IMR-90 (cell line): ENCODE measurements at regions not wholly inside any gene's neighbourhood (a gene's known extent, or its start where the extent isn't known, plus 50 kb on each side); places are given as distances from the start of the nearest gene placed in this dataset.

Experiments used
- ATAC-seq: fragments of 200-7000 bp; cut with Tn5 transposase; 2 replicates; pipeline ENCODE4 v1.9.1; 2020; ENCODE audit warnings: low read depth, mild to moderate bottlenecking, moderate library complexity
- BruUV-seq: library from RNA; stranded (reverse); fragments of 400-500 nt; replicated peaks from 2 replicates; lab custom pipeline; 2021; lab: Mats Ljungman, UMichigan
- CTCF ChIA-PET: fragments of 300-600 bp; formaldehyde crosslinking; extraction: SDS; loops from one replicate; lab custom pipeline; 2021; ENCODE audit warnings: antibody characterized with exemption; lab: Yijun Ruan, JAX
- POLR2A ChIA-PET: fragments of 300-600 bp; sonication (Branson Sonifier 250); formaldehyde crosslinking; loops from one replicate; lab custom pipeline; 2022; ENCODE audit warnings: antibody characterized with exemption; ENCODE audit not compliant: unreplicated experiment; lab: Charles Lee
- DNase-seq: peaks from one replicate; pipeline ENCODE4 v3.0.0; 2013
- H2AFZ ChIP-seq: replicated peaks from 2 replicates; pipeline ENCODE3; 2013; ENCODE audit warnings: low read length, mild to moderate bottlenecking; ENCODE audit not compliant: poor library complexity
- H2AK5ac ChIP-seq: 2 replicates; pipeline ENCODE4 v1.6.1; 2013; ENCODE audit warnings: low read depth, low read length, inconsistent platforms
- H2AK9ac ChIP-seq: replicated peaks from 2 replicates; pipeline ENCODE3; 2013; ENCODE audit warnings: mild to moderate bottlenecking, low read depth, low read length, moderate library complexity; ENCODE audit not compliant: poor library complexity
- H2BK120ac ChIP-seq: 2 replicates; pipeline ENCODE4 v1.6.1; 2013; ENCODE audit warnings: low read depth, low read length, inconsistent platforms
- H2BK15ac ChIP-seq: 3 replicates; pipeline ENCODE4 v1.6.1; 2013; ENCODE audit warnings: low read depth, low read length, inconsistent platforms
- H2BK20ac ChIP-seq: 2 replicates; pipeline ENCODE4 v1.6.1; 2013; ENCODE audit warnings: low read depth, mild to moderate bottlenecking, inconsistent platforms, low read length, moderate library complexity
- H2BK5ac ChIP-seq: 2 replicates; pipeline ENCODE4 v1.6.1; 2013; ENCODE audit warnings: mild to moderate bottlenecking, low read depth, low read length, inconsistent platforms; ENCODE audit not compliant: poor library complexity, severe bottlenecking
- H3K14ac ChIP-seq: replicated peaks from 2 replicates; pipeline ENCODE4 v1.6.1; 2013; ENCODE audit warnings: low read depth, low read length, inconsistent platforms
- H3K18ac ChIP-seq: 2 replicates; pipeline ENCODE4 v1.6.1; 2013; ENCODE audit warnings: low read depth, low read length, control low read depth
- H3K23ac ChIP-seq: 2 replicates; pipeline ENCODE4 v1.6.1; 2013; ENCODE audit warnings: low read depth, low read length, inconsistent platforms
- H3K27ac ChIP-seq: 2 replicates; pipeline ENCODE4 v1.5.1; 2013; ENCODE audit warnings: mild to moderate bottlenecking, control low read depth, low read length; ENCODE audit not compliant: insufficient read depth
- H3K27me3 ChIP-seq: 2 replicates; pipeline ENCODE4 v1.6.1; 2013; ENCODE audit warnings: low read length; ENCODE audit not compliant: control insufficient read depth, insufficient read depth
- H3K36me3 ChIP-seq: 2 replicates; pipeline ENCODE4 v1.6.1; 2013; ENCODE audit warnings: low read length, mixed read lengths; ENCODE audit not compliant: control insufficient read depth, insufficient read depth
- H3K4ac ChIP-seq: 2 replicates; pipeline ENCODE4 v1.6.1; 2013; ENCODE audit warnings: low read depth, low read length, inconsistent platforms
- H3K4me1 ChIP-seq: 2 replicates; pipeline ENCODE4 v1.6.1; 2013; ENCODE audit warnings: low read length, mixed read lengths; ENCODE audit not compliant: control insufficient read depth, insufficient read depth
- H3K4me2 ChIP-seq: 2 replicates; pipeline ENCODE4 v1.6.1; 2013; ENCODE audit warnings: low read depth, mild to moderate bottlenecking, control low read depth, low read length, moderate library complexity
- H3K4me3 ChIP-seq: 2 replicates; pipeline ENCODE4 v1.5.1; 2013; ENCODE audit warnings: low read depth, mild to moderate bottlenecking, control low read depth, low read length, moderate library complexity; ENCODE audit not compliant: insufficient read depth
- H3K56ac ChIP-seq: 2 replicates; pipeline ENCODE4 v1.6.1; 2013; ENCODE audit warnings: low read length, inconsistent platforms; ENCODE audit not compliant: insufficient read depth; ENCODE audit errors: extremely low read depth
- H3K79me1 ChIP-seq, 2 experiments: 2 replicates each; pipeline ENCODE4 v1.6.1; 2013; ENCODE audit warnings: low read length in 2 of 2, inconsistent platforms in 1 of 2, low read depth in 1 of 2
- H3K9ac ChIP-seq: 2 replicates; pipeline ENCODE4 v1.6.1; 2013; ENCODE audit warnings: low read depth, low read length, control low read depth
- H3K9me1 ChIP-seq: 2 replicates; pipeline ENCODE4 v1.6.1; 2013; ENCODE audit warnings: low read length, inconsistent platforms; ENCODE audit not compliant: insufficient read depth
- H3K9me3 ChIP-seq: 2 replicates; pipeline ENCODE4 v1.6.1; 2013; ENCODE audit warnings: low read length; ENCODE audit not compliant: control insufficient read depth, insufficient read depth
- H4K20me1 ChIP-seq: 2 replicates; pipeline ENCODE4 v1.6.1; 2013; ENCODE audit warnings: low read length, inconsistent platforms; ENCODE audit not compliant: insufficient read depth
- H4K5ac ChIP-seq: 2 replicates; pipeline ENCODE4 v1.6.1; 2013; ENCODE audit warnings: mild to moderate bottlenecking, low read depth, low read length, control low read depth
- H4K8ac ChIP-seq, 2 experiments: 2 replicates each; pipeline ENCODE4 v1.6.1; 2013; ENCODE audit warnings: low read depth in 2 of 2, low read length in 2 of 2, control low read depth in 1 of 2, inconsistent platforms in 1 of 2
- H4K91ac ChIP-seq: 2 replicates; pipeline ENCODE4 v1.6.1; 2013; ENCODE audit warnings: low read depth, low read length, inconsistent platforms; ENCODE audit not compliant: insufficient read depth
- CHD1 ChIP-seq: IDR thresholded peaks from 2 replicates; pipeline ENCODE4 v1.6.1; 2012; ENCODE audit warnings: low read depth, low read length, improper control_type of control experiment
- FOS ChIP-seq: fragments of 150-350 bp; IDR thresholded peaks from 2 replicates; pipeline ENCODE4 v1.6.1; 2016; ENCODE audit warnings: low read depth, low read length
- MAFK ChIP-seq: IDR thresholded peaks from 2 replicates; pipeline ENCODE4 v1.6.1; 2012; ENCODE audit warnings: low read depth, low read length, improper control_type of control experiment
- MAZ ChIP-seq: IDR thresholded peaks from 2 replicates; pipeline ENCODE4 v1.6.1; 2012; ENCODE audit warnings: low read depth, mild to moderate bottlenecking, low read length, improper control_type of control experiment, moderate library complexity, borderline replicate concordance
- MXI1 ChIP-seq: IDR thresholded peaks from 2 replicates; pipeline ENCODE4 v1.6.1; 2012; ENCODE audit warnings: low read depth, mild to moderate bottlenecking, low read length, moderate library complexity, borderline replicate concordance
- NFE2L2 ChIP-seq: fragments of 150-350 bp; IDR thresholded peaks from 2 replicates; pipeline ENCODE4 v1.6.1; 2016; ENCODE audit warnings: low read depth, mild to moderate bottlenecking, low read length
- RAD21 ChIP-seq: IDR thresholded peaks from 2 replicates; pipeline ENCODE4 v1.6.1; 2012; ENCODE audit warnings: low read length, improper control_type of control experiment
- dilution Hi-C: fragments of 300-500 bp; cut with HindIII; formaldehyde crosslinking; loops from one replicate; pipeline ENCODE4 v1.14.3; 2018; ENCODE audit warnings: low sequenced_read_pairs; ENCODE audit not compliant: unreplicated experiment
- in situ Hi-C: fragments of 300-500 bp; cut with MboI; formaldehyde crosslinking; loops from 3 replicates; pipeline ENCODE4 v1.14.3; 2019; ENCODE audit warnings: low sequenced_read_pairs, inconsistent platforms, mixed read lengths
- intact Hi-C: fragments of 100-400 bp; cut with micrococcal nuclease; formaldehyde crosslinking; loops from 2 replicates; pipeline ENCODE4 v1.10.0; 2022

GRCh38 chr12:90576707-90577106 is 378.3 kb downstream of the CCER1 start:
- H3K18ac ChIP-seq, result no peak overlapping the region
- TF ChIP-seq MAFK (peak; percentile 94), RAD21 (no peak), FOS (no peak), MAZ (no peak), MXI1 (no peak), NFE2L2 (peak; percentile 96), CHD1 (no peak)
- no peak for ATAC-seq
- H3K9me3 ChIP-seq, result no peaks in the 10 kb centered on the region
- BruUV-seq, result no TSS peak
- H3K4me1 ChIP-seq, result no peaks in the 10 kb centered on the region
- no peak overlapping the region for H3K4ac ChIP-seq
- no peak overlapping the region for H3K4me2 ChIP-seq
- ChIA-PET CTCF (no interaction called here), POLR2A (no interaction called here)
- no peak overlapping the region for H3K27ac ChIP-seq
- no peak overlapping the region for H3K23ac ChIP-seq
- intact Hi-C loops (no loop called here), dilution Hi-C loops (no loop called here), in situ Hi-C loops (no loop called here)
- no peaks in the 10 kb centered on the region for H4K20me1 ChIP-seq
- H3K79me1 ChIP-seq, result no peaks in the 10 kb centered on the region
- no peak for DNase-seq
- no peak overlapping the region for H2AK9ac ChIP-seq
- H3K9ac ChIP-seq, result no peak overlapping the region
- no peak overlapping the region for H2BK5ac ChIP-seq
- H2AK5ac ChIP-seq, result no peak overlapping the region
- H3K9me1 ChIP-seq, result no peaks in the 10 kb centered on the region
- no peak overlapping the region for H4K8ac ChIP-seq
- H3K27me3 ChIP-seq, result no peaks in the 10 kb centered on the region
- H2AFZ ChIP-seq, result no peak overlapping the region
- no peak overlapping the region for H3K4me3 ChIP-seq
- no peaks in the 10 kb centered on the region for H3K36me3 ChIP-seq
- no peak overlapping the region for H3K14ac ChIP-seq
- no peak overlapping the region for H3K56ac ChIP-seq
- no peak overlapping the region for H4K5ac ChIP-seq
- H2BK120ac ChIP-seq, result no peak overlapping the region
- H2BK20ac ChIP-seq, result no peak overlapping the region
- H2BK15ac ChIP-seq, result no peak overlapping the region
- no peak overlapping the region for H4K91ac ChIP-seq
